Renal pelvis (tissue), 1 donor: ENCODE measurements at regions not wholly inside any gene's neighbourhood (a gene's known extent, or its start where the extent isn't known, plus 50 kb on each side); places are given as distances from the start of the nearest gene placed in this dataset.

ENCODE experiments used
- DNase-seq: peaks from one replicate; pipeline ENCODE4 v3.0.0-alpha.2; 2013

DNA sequence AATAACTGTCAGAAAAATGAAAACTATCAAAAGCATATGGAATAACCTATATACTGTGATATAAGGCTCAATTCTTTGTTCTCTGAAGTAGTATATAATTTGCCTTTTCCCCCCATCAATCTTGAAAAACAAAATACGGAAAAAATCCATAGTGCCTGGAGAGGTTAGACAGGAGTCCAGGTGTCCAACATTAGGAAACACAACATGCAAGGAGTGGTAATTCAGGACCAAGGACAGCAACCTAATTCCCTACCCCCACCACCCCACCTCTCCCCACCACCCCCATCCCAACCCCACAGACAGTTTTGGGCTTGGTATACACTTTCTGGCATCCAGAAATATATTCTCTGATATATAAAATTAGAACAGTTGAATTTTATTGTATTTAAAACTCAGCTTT lies 55.1 kb upstream of the SLC25A26 start:
- no peak for DNase-seq

DNA sequence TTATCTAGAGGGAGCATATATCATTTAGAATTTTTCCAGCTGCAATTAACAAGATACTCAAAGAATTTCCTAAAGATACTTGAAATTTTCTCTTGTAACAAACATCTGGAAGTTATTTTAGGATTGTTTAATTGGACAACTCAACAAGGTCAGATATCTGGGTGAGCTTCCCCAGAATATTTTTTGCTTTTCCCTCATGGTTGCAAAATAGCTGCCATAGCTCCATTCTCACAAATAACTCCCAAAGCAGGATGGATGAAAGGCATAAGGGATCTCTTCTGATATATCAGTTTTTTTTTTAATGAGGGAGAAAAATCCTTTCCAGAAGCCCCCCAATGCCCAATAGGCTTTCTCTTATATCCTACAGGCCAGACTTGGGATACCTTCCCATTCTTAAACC lies 56.6 kb upstream of the SLC25A26 start:
- DNase-seq = no peak

DNA sequence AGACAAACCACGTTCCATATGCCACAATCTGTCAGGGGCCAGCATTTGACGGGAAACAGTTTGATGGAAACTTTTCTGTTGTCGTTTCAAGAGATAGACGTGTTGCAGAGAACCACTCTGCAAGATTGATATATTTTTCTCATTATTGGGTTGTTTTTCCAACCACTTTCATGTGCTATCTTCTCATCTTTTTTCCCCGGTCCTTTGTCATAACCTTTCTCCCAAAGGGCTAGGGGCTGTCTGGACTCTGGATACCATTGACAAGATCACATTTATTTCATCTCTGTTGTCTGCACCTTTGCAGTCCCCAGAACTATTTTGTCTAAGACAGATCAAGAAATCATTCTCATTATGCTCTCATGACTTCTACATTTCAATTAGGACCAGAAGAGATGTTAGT lies 57.6 kb upstream of the SLC25A26 start:
- no peak for DNase-seq

DNA sequence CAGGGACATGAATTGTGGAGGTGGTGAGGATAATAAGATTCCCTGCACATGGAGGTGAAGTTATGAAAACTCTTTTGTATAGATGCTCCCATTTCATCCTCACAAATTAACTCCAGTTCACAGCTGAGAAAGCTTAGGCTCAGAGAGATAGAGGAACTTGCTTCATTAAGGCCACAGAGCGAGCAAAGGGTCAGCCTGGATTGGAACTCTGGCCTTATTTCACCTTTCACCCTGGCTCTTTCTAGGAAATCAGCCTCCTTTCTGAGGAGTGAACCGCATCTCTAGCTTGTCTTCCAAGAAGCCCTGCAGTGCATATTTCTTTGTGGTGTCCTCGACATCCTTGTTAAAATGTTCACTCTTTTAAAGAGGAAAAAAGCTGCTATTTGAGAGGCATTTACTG lies 58.0 kb upstream of the SLC25A26 start:
- DNase-seq = no peak

GRCh38 chr3:66158933-66159683 lies 61.7 kb upstream of the SLC25A26 start:
- DNase-seq = no peak

DNA sequence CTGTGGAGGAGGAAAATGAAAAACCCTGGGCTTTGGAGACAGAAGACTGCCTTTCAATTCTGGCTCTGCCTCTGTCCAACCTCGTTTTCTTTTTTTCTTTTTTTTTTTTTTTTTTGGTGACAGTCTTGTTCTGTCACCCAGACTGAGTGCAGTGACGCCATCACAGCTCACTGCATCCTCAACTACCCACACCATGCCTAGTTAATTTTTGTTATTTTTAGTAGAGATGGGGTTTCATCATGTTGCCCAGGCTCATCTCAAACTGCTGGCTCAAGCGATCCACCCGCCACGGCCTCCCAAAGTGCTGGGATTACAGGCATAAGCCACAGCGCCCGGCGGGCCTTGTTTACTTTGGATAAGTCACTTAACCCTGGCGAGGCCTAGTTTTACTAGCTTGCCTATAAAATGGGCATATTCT lies 66.3 kb upstream of the SLC25A26 start:
- DNase-seq = no peak

- DNase-seq = no peak
Measured at GRCh38 chr3:66153481-66154443, 67.0 kb upstream of the SLC25A26 start.

DNA sequence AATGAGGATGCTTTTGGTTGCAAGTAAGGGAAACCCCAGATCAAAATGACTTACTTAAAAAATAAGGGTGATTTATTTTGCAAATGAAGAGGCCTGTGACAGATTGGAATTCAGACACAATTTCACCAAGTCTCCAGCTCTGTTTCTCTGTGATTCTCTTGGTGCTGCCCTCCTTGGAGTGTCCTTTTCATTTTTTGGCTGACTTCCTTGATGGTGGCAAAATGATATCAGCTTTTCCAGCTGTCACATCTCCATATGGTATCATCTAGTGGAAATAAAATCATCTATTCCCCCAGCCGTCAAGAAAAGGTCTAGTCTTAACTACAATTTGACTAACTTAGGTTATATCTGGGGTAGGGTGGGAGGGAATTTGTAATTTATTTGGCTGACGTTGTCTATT lies 68.5 kb upstream of the SLC25A26 start:
- DNase-seq = no peak

DNA sequence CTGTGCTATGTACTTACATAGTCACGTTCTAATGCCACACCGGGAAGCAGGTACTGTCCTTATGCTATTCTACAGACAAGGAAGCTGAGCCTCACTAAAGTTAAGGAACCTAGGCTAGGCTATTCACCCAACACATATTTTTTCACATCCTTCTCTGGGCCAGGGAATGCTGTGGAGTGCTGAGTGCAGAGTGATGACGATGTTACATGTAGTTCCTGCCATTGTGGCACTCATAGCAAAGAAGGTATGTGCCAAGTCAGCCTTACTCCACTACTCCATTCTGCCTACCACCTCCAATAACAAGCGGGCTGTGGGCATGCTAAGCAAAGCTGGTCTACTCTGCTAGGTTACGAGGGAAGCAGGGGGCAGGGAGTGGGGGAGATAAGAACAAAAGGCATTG lies 69.8 kb upstream of the SLC25A26 start:
- no peak for DNase-seq

DNA sequence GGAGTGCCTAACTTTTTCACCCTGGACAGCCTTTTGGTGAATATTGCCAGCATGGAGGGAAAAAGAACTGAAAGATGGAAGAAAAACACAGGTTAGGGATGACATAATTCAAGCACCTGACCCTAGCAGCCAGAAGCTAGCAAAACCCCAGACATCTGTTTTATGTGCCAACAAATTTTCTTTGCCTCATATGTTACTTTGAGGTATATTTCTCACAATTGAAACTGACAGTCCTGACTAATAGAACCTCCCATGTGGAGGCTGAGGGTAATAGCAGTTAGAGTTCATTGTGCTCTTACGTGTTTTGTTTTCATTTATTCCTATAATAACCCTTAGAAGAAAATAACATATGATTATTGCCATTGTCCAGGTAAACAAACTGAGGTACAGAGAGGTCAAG lies 71.5 kb upstream of the SLC25A26 start:
- DNase-seq = no peak

- DNase-seq = no peak
Measured at GRCh38 chr3:66145408-66145733, 75.4 kb upstream of the SLC25A26 start.

- DNase-seq = peak; percentile 72
Measured at GRCh38 chr3:66144568-66145407, 76.0 kb upstream of the SLC25A26 start.

DNA sequence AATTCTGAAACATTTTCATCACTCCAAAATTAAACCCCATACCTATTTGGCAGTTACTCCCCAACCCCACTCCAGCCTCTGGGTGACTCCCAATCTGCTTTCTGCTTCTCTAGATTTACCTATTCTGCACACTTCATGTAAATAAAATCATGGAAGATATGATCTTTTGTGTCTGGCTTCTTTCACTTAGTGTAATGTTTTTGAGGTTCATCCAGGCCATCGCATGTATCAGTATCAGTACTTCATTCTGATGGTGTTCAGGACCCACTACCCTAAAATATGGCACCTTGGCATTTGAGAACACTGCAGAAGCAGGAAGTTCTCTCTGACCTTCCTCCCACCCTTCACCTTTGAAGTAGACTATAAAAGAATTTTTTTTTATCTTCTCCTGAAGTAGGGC lies 78.7 kb upstream of the SLC25A26 start:
- no peak for DNase-seq

GRCh38 chr3:66140743-66141372 lies 79.9 kb upstream of the SLC25A26 start:
- DNase-seq = no peak

DNA sequence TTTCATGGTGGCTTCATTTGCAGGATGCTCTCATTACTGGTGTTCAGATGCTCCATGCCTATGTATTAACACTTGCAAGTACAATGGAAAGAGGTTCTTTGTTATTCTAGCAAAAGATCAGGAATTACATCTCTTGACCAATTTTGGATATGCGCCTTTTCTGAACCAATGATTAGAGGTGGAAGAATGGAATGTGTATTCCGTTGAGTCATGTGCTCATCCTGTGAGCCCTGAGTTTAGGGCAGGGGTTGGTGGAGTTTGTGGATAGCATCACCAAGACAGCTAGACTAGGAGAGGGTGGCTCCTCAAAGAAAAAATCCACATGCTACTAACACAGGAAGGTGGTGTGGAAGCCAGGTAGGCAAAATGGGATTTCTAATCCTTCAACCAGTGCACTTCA lies 80.7 kb upstream of the SLC25A26 start:
- no peak for DNase-seq

- DNase-seq = no peak
Measured at GRCh38 chr3:66139415-66139814, 81.4 kb upstream of the SLC25A26 start.

DNA sequence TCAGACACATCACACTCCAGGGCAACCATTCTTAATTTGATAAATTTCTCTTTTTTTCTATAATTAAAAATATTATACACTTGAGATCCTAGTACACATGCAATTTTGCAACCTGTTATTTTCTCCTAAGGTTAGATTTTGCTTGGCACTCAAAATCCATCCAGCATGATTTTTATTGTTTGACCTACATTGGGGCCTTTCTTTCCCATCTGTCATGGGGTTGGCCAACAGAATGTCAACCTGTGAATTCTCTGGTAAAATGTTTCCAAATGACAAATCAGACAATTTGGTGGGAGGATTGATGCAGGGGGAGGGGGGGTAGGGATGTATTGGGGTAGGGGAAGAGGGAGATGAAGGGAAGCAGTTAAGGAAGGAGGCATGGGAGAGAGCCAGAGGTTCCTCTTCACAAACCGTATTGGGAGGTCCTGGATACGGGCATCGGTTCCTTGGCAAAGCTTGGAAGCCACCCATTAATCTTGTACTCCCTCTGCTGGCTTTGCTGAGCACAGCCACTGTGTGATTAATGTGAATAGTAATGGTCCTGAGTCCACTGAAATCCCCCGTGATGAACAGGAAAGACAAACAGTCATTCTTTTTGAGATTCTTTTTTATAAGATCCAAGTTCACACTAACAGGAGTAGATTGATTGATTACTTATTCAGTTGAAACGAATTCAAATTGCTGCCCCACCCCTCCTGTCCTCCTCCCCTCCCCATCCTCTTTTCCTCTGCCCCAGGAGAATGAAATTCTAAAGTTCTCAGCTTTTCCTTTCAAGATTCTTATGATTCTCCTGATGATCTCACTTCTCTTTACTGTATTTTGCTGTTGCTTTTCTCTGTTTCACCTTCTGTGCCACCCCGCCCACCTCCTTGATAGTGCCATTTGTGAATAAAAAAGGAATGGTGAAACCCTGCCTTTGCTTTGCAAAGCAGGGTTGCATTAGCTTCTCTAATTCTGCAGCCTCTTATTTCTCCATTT lies 82.2 kb upstream of the SLC25A26 start:
- no peak for DNase-seq

GRCh38 chr3:66136597-66136996 lies 84.2 kb upstream of the SLC25A26 start:
- DNase-seq = no peak

DNA sequence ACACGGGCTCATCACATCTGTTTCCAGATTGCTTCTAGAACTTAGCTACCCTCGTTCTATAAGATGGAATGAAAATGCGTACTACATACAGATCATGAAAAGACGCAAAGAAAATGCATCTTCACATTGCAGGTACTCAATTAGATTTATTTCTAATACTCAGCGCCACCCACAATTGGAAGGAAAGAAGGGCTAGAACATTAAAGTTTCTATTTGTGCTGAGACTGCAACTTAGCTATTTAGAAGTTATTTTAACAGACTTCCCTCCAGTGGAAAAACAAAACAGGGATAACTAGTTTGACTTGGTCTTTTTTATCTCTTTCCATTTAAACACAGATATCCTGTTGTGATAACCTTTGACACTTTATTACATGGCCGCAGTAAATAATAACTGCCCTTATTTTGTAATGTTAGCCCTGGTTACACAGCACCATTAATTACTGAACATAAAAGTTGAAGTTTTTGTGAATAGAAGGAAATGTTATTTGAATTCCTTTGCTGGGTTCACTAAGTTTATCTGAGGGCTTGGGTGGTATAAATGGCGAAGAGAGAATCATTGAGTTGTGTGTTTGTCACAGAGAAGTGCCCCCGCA lies 86.9 kb upstream of the SLC25A26 start:
- DNase-seq = no peak

DNA sequence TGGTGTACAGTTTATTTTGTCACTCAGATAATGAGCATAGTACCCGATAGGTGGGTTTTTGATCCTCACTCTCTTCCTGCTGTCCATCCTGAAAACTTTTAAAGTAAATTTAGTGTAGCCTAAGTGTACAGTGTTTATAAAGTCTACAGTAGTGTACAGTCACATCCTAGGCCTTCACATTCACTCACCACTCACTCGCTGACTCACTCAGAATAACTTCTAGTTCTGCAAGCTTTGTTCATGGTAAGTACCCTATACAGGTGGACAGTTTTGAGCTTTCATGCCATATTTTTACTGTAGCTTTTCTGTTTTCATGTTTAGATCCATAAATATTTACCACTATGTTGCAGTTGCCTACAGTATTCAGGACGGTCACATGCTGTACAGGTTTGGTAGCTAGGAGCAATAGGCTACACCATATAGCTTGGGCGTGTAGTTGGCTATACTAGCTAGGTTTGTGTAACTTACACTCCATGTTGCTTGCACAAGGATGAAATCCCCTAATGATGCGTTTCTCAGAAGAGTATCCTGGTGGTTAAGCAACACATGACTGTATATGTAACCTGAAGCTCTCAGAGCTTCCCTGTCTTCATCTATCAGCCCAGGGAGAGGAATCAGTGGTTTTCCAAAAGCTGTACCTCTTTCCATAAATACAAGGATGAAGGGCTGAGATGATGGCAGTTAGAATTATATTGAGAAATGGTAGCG lies 87.6 kb upstream of the SLC25A26 start:
- no peak for DNase-seq
